GM23338 (cell line): ENCODE measurements at regions not wholly inside any gene's neighbourhood (a gene's known extent, or its start where the extent isn't known, plus 50 kb on each side); places are given as distances from the start of the nearest gene placed in this dataset.

ENCODE experiments used
- CREB1 ChIP-seq: fragments of 250-450 bp; sonication (Bioruptor Pico); IDR thresholded peaks from 2 replicates; pipeline ENCODE4 v1.5.0; 2020; ENCODE audit warnings: low read depth, mild to moderate bottlenecking, moderate library complexity
- EZH2 ChIP-seq: fragments of 200-600 bp; sonication (generic); IDR thresholded peaks from one replicate; pipeline ENCODE4 v1.8.0; 2017; ENCODE audit warnings: antibody characterized with exemption, mild to moderate bottlenecking, low read depth; ENCODE audit not compliant: unreplicated experiment
- EZH2phosphoT487 ChIP-seq: fragments of 200-600 bp; sonication (generic); IDR thresholded peaks from one replicate; pipeline ENCODE4 v1.8.1; 2018; ENCODE audit warnings: antibody characterized with exemption; ENCODE audit not compliant: unreplicated experiment
- JUNB ChIP-seq: IDR thresholded peaks from one replicate; pipeline ENCODE4 v1.6.1; 2016; ENCODE audit warnings: antibody characterized with exemption; ENCODE audit not compliant: unreplicated experiment
- POLR2AphosphoS5 ChIP-seq: IDR thresholded peaks from 2 replicates; pipeline ENCODE4 v1.6.1; 2016; ENCODE audit warnings: antibody characterized with exemption, low read depth
- STAT1 ChIP-seq: IDR thresholded peaks from one replicate; pipeline ENCODE4 v1.6.1; 2016; ENCODE audit warnings: antibody characterized with exemption; ENCODE audit not compliant: unreplicated experiment
- ZNF114 ChIP-seq: fragments of 250-450 bp; sonication (Bioruptor Pico); IDR thresholded peaks from 2 replicates; pipeline ENCODE4 v1.5.0; 2020; ENCODE audit warnings: mild to moderate bottlenecking, moderate library complexity
- ZNF331 ChIP-seq: fragments of 250-450 bp; sonication (Bioruptor Pico); IDR thresholded peaks from 2 replicates; pipeline ENCODE4 v1.5.0; 2020; ENCODE audit warnings: low read depth, mild to moderate bottlenecking, moderate library complexity
- TF ChIP-seq, protein P1 (sequence below), 2 experiments: fragments of 200-600 bp in 1 of 2; sonication (generic) in 1 of 2; conservative IDR thresholded peaks; 2 replicates each; pipeline versions ENCODE4 v1.5.1 to v1.6.1; 2016 to 2017; ENCODE audit warnings: antibody characterized with exemption in 2 of 2, low read depth in 2 of 2, mild to moderate bottlenecking in 2 of 2, moderate library complexity in 1 of 2
- TF ChIP-seq, protein P2 (sequence below): IDR thresholded peaks from one replicate; pipeline ENCODE4 v1.6.1; 2018; ENCODE audit warnings: antibody characterized with exemption; ENCODE audit not compliant: unreplicated experiment
- TF ChIP-seq, protein P3 (sequence below): IDR thresholded peaks from 2 replicates; pipeline ENCODE4 v1.6.1; 2016; ENCODE audit warnings: antibody characterized with exemption

DNA sequence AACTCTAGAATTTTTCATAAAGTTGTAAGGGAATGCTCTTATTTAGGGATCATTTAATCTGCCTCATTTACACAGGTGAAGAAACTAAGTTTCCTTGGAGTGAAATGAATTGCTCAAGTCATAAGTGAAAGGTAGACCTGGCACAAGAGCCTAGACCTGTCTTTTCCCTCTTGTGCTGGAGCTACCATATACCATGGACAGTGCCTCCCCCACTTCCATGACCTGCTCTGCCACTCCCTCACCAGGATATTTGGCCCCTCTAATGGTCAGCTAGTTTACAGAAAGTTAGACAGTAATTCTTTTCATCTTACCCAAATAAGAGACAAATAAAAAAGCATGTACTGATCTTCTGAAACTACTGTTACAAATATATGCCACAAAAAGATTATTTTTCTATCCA is 105.5 kb upstream of the ACO1 start:
- TF ChIP-seq JUNB = no peak
- TF ChIP-seq POLR2AphosphoS5 = no peak
- TF ChIP-seq, protein P1, sequence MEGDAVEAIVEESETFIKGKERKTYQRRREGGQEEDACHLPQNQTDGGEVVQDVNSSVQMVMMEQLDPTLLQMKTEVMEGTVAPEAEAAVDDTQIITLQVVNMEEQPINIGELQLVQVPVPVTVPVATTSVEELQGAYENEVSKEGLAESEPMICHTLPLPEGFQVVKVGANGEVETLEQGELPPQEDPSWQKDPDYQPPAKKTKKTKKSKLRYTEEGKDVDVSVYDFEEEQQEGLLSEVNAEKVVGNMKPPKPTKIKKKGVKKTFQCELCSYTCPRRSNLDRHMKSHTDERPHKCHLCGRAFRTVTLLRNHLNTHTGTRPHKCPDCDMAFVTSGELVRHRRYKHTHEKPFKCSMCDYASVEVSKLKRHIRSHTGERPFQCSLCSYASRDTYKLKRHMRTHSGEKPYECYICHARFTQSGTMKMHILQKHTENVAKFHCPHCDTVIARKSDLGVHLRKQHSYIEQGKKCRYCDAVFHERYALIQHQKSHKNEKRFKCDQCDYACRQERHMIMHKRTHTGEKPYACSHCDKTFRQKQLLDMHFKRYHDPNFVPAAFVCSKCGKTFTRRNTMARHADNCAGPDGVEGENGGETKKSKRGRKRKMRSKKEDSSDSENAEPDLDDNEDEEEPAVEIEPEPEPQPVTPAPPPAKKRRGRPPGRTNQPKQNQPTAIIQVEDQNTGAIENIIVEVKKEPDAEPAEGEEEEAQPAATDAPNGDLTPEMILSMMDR (conservative IDR thresholded peaks at IDR 0.05; ENCODE audit: low read depth in 2 of 2) = no peak
- TF ChIP-seq ZNF114 (CRISPR knock-in tag) = no peak
- TF ChIP-seq EZH2 = no peak
- TF ChIP-seq EZH2phosphoT487 = no peak
- TF ChIP-seq, protein P2, sequence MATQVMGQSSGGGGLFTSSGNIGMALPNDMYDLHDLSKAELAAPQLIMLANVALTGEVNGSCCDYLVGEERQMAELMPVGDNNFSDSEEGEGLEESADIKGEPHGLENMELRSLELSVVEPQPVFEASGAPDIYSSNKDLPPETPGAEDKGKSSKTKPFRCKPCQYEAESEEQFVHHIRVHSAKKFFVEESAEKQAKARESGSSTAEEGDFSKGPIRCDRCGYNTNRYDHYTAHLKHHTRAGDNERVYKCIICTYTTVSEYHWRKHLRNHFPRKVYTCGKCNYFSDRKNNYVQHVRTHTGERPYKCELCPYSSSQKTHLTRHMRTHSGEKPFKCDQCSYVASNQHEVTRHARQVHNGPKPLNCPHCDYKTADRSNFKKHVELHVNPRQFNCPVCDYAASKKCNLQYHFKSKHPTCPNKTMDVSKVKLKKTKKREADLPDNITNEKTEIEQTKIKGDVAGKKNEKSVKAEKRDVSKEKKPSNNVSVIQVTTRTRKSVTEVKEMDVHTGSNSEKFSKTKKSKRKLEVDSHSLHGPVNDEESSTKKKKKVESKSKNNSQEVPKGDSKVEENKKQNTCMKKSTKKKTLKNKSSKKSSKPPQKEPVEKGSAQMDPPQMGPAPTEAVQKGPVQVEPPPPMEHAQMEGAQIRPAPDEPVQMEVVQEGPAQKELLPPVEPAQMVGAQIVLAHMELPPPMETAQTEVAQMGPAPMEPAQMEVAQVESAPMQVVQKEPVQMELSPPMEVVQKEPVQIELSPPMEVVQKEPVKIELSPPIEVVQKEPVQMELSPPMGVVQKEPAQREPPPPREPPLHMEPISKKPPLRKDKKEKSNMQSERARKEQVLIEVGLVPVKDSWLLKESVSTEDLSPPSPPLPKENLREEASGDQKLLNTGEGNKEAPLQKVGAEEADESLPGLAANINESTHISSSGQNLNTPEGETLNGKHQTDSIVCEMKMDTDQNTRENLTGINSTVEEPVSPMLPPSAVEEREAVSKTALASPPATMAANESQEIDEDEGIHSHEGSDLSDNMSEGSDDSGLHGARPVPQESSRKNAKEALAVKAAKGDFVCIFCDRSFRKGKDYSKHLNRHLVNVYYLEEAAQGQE = peak; percentile 67
- TF ChIP-seq ZNF331 = no peak
- TF ChIP-seq STAT1 = no peak
- no peak for TF ChIP-seq CREB1 (CRISPR knock-in tag)
- TF ChIP-seq, protein P3, sequence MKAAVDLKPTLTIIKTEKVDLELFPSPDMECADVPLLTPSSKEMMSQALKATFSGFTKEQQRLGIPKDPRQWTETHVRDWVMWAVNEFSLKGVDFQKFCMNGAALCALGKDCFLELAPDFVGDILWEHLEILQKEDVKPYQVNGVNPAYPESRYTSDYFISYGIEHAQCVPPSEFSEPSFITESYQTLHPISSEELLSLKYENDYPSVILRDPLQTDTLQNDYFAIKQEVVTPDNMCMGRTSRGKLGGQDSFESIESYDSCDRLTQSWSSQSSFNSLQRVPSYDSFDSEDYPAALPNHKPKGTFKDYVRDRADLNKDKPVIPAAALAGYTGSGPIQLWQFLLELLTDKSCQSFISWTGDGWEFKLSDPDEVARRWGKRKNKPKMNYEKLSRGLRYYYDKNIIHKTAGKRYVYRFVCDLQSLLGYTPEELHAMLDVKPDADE = no peak
